GM18502 (cell line): ENCODE measurements at regions not wholly inside any gene's neighbourhood (a gene's known extent, or its start where the extent isn't known, plus 50 kb on each side); places are given as distances from the start of the nearest gene placed in this dataset.

Source experiments
- ATAC-seq: cut with Tn5 transposase; IDR thresholded peaks from one replicate; pipeline ENCODE4 v1.9.1; 2021; ENCODE audit warnings: mild to moderate bottlenecking; ENCODE audit not compliant: unreplicated experiment, poor library complexity

DNA sequence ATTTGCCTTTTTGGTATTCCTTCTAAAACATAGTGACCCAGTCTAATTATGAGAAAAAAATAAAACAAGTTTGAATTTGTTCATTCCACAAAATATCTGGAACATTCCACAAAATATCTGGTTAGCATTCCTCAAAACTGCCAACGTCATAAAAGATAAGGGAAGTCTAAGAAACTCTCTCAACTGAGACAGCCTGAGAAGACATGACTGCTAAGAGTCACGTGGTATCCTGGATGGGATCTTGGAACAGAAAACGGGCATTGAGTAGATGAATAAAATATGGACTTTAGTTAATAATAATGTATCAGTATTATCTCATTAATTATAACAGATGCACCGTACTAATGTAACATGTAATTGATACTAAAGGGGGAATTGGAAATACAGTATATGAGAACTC, 280.9 kb downstream of the ARAP2 start:
- no peak for ATAC-seq

DNA sequence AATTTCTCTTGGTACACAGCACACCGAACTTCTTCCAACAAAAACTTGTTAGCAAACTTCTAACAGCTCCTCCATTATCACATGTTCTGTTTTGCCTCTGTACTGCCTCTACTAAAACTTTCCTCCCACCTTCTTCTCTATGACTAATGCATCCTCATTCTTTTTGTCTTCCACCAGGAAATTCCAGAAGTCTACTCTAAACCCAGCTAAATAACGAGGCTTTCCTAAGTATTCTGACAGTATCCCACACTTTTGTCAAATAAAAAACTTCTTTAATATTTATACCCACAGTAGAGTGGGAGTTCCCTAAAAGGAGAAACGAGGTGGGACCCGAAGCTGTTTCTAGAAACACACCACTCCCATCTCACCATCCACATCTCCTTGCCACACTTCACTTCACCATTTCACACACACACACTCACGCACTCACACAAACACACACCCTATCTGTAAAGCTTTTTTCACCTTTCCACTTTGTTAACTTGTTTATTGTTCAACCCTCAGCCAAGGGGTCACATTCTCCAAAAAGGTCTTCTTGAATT, 280.3 kb downstream of the ARAP2 start:
- ATAC-seq: no peak

DNA sequence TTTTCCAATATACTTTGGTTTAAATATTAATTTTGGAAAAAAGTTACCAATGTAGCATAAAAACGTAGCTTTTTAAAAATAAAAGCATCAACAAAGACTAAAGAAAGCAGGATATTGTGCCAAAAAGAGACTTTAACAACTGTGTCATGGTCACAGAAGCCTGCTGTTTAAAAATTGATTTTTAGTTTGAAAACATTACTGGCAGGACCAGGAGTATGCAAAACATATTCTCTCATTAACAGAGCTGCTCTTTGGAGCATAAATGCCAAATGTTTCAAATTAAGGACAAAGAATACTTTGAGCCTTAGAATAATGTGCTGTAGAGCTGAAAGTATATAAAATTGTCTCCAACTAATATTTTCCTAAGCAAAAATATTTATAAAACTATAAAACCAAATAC, 279.0 kb downstream of the ARAP2 start:
- ATAC-seq: no peak

DNA sequence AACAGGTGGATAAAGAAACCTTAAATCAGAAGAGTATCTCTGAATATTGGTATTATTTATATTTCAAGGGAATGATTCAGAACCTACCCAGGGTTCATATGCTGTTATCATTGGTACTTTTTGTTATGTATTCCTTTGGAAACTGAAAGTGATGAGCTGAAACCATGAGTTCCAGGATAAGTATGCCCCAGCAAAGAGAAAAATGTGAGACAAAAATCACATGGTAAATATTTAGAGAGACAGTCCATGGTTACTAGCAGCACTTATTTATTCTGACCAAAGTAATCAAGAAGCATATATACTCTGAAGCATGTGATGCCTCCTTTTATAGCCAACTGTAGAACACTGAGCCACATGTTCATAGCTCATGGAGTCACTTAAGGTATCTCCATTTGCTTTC, 277.7 kb downstream of the ARAP2 start:
- ATAC-seq: no peak

DNA sequence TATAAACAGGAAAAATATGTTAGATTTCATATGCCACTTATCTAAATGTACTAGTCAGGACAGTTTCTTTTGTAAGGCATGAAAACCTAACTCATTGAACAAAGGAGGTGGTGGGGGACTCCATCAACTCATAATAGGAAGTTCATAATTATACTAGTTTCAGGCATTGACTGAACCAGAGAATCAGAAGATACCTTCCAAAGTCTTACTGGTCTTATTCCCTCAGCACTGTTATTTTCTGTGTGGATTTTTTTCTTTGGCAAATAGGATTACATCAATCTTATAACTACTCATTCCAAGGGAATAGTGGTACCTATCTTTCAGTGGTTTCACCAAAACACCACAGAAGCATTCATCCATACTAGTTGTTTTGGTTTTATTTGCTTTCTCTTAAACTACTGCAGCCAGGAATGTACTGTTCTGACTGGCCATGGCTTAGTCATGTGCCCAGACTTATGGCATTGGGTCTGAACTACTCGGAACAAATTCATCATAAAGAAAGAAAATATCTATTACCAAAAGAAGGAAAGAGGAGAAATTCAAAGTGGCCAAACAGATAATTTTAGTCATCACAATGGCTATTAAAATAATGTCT, 273.9 kb downstream of the ARAP2 start:
- peak; percentile 65 for ATAC-seq

DNA sequence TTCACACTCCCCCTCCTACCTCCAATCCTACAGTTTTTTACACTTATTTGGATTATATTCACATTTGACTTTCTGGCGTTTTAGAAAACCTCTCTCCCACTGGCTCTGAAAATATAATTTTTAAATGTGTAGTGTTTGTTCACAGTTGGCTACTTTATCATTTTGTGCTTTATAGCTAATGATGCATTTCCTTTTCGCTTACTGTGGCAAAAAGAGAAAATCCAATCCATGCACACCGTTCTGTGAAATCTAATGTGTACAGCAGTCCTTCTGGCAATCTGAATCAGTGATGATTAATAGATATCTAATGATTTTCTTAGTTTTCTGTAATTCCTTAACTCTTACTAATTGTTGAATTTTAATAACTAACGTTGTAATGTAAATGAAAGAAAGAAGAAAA, 271.5 kb downstream of the ARAP2 start:
- no peak for ATAC-seq

DNA sequence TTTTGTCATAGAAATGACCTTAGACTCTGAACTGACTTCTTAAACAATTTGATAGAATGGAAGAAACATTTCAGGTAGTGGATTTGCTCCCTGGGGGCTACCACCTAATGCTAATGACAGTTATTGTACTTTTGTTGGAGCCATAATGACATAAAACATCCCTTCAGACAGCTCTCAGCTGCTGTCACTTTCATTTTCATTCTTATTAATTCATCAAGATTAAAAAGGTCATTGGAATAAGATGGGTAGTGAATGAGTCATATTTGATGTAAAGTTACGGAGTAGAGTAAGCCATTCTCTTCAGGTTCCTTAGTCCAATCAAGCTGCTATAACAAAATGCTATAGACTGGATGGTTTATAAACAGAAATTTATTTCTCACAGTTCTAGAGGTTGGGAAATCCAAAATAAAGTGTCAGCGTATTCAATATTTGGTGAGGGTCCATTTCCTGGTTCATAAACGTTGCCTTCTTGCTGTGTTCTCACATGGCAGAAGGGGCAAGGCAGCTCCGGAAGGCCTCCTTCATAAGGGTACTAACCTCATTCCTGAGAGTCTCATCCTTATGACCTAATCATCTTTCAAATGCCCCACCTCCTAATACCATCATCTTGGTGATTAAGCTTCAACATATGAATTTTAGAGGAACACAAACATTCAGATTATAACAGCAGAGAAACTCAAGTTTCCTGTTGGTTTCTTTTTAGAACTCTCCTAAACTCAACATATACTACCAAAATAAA, 268.5 kb downstream of the ARAP2 start:
- peak; percentile 64 for ATAC-seq

DNA sequence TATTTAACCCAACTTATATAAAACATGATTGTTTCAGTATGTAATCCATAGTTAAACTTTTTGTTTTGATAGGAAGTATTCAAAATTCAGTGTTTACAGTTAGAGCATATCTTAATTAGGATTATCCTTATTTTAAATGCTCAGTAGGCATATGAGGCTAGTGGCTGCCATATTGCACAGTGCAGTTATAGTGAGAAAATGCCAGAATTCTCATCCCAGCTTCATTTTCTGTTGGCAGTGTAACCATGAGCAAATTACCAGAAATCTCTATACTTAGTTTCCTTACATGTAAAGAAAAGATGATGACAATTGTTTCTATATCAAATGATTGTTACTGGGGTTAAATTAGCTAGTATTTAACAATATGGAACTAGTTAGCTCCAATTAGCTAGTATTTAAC, 265.8 kb downstream of the ARAP2 start:
- ATAC-seq: no peak

DNA sequence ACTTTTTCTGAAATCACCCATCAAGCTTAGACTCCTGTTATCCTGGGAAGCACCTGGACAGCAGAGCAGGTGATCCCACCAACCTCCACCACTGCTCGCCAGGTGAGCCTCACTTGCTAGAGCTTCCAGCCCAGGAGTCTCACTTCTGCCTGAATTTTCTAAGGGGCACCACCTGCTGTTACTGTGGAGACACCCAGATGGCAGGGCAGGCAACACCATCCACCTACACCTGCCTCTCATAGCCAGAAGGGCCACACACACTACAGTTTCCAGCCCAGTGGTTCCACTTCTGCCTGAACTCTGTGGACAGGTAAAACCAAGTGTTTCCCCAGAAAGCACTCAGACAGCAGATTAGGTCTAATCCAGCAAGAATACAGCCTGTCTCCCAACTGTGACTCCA, 262.0 kb downstream of the ARAP2 start:
- ATAC-seq: no peak

DNA sequence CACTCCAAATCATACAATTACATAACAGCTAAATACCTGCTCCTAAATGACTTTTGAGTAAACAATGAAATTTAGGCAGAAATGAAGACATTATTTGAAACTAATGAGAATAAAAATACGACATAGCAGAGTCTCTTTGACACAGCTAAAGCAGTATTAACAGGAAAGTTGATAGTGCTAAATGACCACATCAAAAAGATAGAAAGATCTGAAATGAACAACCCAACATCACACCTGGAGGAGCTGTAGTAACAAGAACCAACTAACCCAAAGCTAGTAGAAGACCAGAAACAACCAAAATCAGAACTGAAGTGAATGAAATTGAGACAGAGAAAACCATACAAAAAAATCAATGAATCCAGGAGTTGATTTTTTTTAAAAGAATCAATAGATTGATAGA, 257.8 kb downstream of the ARAP2 start:
- no peak for ATAC-seq

DNA sequence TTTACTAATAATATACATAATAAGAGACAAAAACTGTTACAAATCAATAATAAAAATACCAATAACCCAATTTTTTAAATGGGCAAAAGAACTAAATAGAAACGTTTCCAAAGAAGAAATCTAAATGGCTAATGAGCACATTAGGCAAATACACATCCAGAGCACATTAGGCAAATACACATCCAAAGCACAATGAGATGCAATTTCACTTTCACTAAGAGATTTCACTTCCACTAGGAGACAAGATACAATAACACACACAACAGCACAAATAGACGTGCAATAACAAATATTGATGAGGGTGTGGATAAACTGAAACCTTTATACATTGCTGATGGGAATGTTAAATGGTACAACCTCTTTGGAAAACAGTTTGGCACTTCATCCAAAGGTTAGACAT, 250.7 kb downstream of the ARAP2 start:
- ATAC-seq: no peak

DNA sequence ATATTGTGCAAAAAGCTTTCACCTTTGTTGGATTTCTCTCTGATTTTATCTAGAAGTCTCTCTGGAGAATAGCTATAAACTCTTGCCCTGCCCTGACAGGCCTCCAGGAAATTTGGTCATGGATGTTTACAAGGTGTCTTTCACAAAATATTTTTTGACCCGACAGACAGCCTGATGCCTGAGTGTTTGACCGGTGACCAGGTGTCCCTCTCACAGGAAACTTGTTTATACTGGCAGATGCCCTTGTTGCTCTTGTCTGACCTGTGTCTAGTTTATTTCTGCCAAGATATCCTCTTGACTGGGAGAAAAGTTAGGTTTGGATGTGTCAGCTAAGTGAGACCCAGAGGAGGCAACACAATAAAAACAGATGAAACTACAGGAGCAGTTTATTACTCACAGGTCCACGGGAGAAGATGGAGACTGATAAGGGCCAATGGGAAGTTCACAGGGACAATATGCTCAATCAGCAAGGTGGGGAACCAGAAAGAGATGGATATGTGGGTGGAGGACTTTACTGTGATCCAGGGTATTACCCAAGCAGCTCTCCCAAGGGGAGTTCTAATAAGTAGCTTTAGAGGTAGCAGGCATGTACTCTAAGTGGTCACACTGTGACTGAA, 243.3 kb downstream of the ARAP2 start:
- ATAC-seq: no peak

DNA sequence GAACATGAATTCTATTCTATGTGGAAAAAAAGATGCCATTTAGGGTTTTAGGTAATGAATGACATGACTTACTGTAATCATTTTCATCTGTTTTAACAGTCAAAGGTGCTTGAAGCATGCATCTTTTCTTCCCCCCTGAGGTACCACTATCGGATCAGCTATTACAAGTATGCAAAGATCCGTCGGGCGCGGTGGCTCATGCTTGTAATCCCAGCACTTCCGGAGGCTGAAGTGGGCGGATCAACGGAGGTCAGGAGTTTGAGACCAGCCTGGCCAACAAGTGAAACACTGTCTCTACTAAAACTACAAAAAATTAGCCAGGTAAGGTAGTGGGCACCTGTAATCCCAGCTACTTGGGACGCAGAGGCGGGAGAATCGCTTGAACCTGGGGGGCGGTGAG, 241.3 kb downstream of the ARAP2 start:
- ATAC-seq: no peak

DNA sequence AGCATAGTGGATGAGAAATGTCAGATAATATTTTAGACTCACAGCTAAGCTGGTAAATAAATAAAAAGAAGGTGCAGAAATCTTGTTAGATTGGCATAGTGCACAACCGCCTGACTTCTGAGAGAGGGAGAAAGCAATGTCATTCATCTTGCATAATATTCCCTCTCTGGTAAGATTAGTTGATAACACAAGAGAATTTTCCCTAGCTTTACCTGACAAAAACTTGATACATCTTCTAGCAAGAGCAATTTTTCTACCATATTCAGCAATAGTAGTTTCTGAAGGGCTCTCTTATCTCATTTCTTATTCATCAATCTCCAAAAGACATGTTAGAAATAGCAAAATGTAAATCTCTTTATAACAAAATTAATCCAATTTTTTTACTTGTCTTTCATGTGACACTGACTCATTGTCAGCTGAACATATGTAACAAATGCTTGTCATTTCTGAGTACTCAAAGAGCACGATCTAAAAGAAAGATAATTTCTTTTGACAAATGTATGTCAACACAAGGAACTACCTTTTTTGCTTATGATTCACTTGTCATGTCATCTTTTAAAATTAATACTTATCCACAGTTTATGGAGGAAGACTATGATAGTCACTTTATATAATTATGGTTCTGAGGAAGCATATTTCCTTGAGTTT, 240.0 kb downstream of the ARAP2 start:
- ATAC-seq: no peak

DNA sequence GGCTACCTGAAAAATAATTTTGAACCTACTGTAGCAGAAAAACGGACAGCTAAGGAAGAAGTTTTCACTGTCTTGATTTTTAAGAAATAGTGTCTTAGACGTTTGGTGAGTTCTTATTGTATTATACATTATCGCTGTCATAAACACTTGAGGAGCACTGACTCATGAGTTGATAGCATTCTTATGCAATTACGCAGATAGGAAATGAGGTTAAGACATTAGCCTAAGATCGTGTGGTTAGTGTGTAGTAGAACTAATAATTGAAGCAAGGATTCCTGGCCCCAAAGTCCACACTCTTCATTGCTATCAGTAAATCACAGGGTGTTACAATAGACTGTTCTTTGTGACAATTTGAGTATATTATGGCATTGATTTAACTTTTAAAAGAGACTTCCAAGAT, 238.1 kb downstream of the ARAP2 start:
- ATAC-seq: no peak

DNA sequence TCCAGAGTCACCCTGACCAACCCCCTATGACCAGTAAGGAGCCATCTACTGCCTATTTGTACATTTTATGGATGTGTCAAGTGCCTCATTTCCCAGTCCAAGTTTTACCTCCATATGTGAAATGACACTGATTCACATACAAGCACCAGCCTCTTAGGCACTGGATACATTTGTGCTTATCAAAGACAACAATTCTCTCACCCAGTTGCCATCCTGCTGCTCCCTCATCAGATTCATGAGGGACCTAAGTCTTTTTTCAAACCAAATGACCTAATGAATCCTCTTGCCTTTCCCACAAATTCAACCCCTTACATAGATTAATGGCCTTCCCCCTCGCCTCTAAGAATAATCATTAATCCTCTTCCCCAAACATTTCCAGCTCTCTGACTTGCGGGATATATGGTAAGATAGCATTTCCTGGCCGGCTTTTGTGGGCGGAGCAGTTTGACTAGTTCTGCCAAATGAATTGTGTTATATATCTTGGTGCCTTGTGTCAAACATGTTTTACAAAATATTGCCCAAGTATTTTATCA, 233.9 kb downstream of the ARAP2 start:
- no peak for ATAC-seq

DNA sequence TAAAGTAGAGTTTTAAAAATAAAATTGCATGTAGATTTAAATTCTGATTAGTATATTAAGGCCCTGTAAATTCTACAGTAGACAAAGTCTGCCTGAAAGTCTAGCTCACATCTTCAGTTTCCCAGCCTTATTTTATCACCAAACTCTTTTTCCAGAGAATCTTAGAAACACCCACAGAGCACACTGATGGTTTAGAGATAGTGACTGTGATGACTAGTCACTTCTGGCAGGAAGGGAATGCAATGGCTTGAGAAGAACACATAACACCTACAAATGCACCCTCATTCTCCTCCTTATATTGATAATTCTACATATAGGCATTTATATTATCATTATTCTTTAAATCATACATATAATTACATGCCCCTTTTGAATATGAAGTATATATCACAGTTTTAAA, 232.9 kb downstream of the ARAP2 start:
- ATAC-seq: no peak

DNA sequence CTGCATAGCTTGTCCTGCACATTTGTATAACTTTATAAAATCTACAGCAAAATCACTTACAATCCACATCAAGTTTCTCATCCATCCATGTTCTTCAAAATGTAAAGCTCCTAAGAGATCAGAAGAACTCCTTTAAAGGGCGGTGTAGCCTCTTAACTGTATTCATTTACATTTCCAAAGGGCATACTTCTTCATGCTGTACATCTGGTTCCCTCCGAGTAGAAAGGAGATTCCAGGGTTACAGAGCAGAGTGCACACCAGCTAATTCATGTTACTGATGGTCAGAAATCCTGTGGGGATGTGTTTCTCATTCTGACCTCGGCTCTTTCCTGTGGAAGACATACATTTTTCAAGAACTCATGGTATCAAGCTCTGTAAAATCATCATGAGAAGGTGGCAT, 231.8 kb downstream of the ARAP2 start:
- ATAC-seq: no peak

DNA sequence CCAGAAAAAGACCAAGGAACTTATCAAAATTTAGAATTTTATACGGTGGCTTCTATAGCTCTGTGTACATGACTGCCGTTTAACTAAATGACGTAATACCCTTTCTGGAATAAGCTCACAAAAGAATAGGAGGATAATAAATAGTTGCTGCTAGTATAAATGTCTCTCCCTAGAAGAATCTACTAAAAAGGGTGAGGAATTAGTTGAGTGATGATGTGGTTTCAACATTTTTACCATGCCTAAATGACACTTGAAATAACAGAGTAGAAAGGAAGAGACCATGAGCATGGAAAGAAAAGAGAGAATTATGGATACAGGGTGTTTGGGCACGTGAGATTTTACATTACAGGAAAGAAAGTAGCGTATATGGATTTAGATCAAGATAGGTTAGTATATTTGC, 231.1 kb downstream of the ARAP2 start:
- ATAC-seq: no peak
